GM12878 (cell line): ENCODE measurements at regions not wholly inside any gene's neighbourhood (a gene's known extent, or its start where the extent isn't known, plus 50 kb on each side); places are given as distances from the start of the nearest gene placed in this dataset.

Source experiments
- ATAC-seq: fragments of 200-7000 bp; cut with Tn5 transposase; 3 replicates; pipeline ENCODE4 v1.9.1; 2020; ENCODE audit warnings: mild to moderate bottlenecking, moderate library complexity
- BruUV-seq: library from RNA; stranded (reverse); fragments of 400-500 nt; replicated peaks from 2 replicates; lab custom pipeline; 2021; lab: Mats Ljungman, UMichigan
- CTCF ChIA-PET: fragments of 300-600 bp; sonication (Branson Sonifier 250); formaldehyde crosslinking; extraction: SDS; loops from one replicate; lab custom pipeline; 2021; ENCODE audit warnings: inconsistent platforms; lab: Yijun Ruan, JAX
- POLR2A ChIA-PET: fragments of 350-600 bp; formaldehyde crosslinking; extraction: SDS; loops from one replicate; lab custom pipeline; 2021; ENCODE audit warnings: inconsistent platforms; lab: Charles Lee
- RAD21 ChIA-PET: fragments of 300-600 bp; sonication (Branson Sonifier 250); formaldehyde crosslinking; loops from one replicate; lab custom pipeline; 2023; ENCODE audit warnings: antibody characterized with exemption; ENCODE audit not compliant: unreplicated experiment; lab: Charles Lee
- SMC1A ChIA-PET: fragments of 300-600 bp; sonication (Branson Sonifier 250); formaldehyde crosslinking; loops from one replicate; lab custom pipeline; 2023; ENCODE audit not compliant: unreplicated experiment, uncharacterized antibody; lab: Charles Lee
- DNase-seq: peaks from one replicate; pipeline ENCODE4 v3.0.0-alpha.2; 2011; ENCODE audit warnings: low read depth, low spot score
- FAIRE-seq: peaks from 3 replicates; lab custom pipeline; 2011; peaks lifted over from hg19 to GRCh38; lab: Jason Lieb, UNC
- H2AFZ ChIP-seq: 2 replicates; pipeline ENCODE4 v1.6.0; 2011; ENCODE audit warnings: low read depth, low read length, control low read depth; ENCODE audit not compliant: control insufficient read depth
- H3K27ac ChIP-seq: 2 replicates; pipeline ENCODE4 v1.5.1; 2011; ENCODE audit warnings: control low read depth; ENCODE audit not compliant: control insufficient read depth, insufficient read depth
- H3K27me3 ChIP-seq, 2 experiments: replicated peaks in 1 of 2; 2 replicates each; pipeline versions ENCODE4 v1.6.0 to v1.6.1; 2011; ENCODE audit warnings: low read length in 1 of 2; ENCODE audit not compliant: control insufficient read depth in 2 of 2, insufficient read depth in 2 of 2
- H3K36me3 ChIP-seq, 2 experiments: 2 replicates each; pipeline ENCODE4 v1.5.1; 2011; ENCODE audit warnings: low read length in 1 of 2; ENCODE audit not compliant: control insufficient read depth in 2 of 2, insufficient read depth in 2 of 2
- H3K4me1 ChIP-seq: 2 replicates; pipeline ENCODE4 v1.6.1; 2011; ENCODE audit warnings: mild to moderate bottlenecking, low read length, moderate library complexity, mixed read lengths; ENCODE audit not compliant: control insufficient read depth, insufficient read depth
- H3K4me2 ChIP-seq: 2 replicates; pipeline ENCODE4 v1.6.0; 2011; ENCODE audit warnings: control low read depth; ENCODE audit not compliant: control insufficient read depth, insufficient read depth
- H3K4me3 ChIP-seq: fragments of 200-600 bp; sonication (generic); 2 replicates; pipeline ENCODE4 v1.5.1; 2016
- H3K79me2 ChIP-seq: 2 replicates; pipeline ENCODE4 v1.6.0; 2011; ENCODE audit warnings: low read length; ENCODE audit not compliant: control insufficient read depth, insufficient read depth
- H3K9ac ChIP-seq: 2 replicates; pipeline ENCODE4 v1.8.0; 2011; ENCODE audit warnings: low read length, control low read depth, mixed read lengths; ENCODE audit not compliant: control insufficient read depth, insufficient read depth
- H3K9me3 ChIP-seq: replicated peaks from 3 replicates; pipeline ENCODE4 v1.5.1; 2011; ENCODE audit warnings: mild to moderate bottlenecking, low read length; ENCODE audit not compliant: control insufficient read depth, insufficient read depth
- H4K20me1 ChIP-seq: 2 replicates; pipeline ENCODE4 v1.6.0; 2011; ENCODE audit not compliant: control insufficient read depth, insufficient read depth
- BACH1 ChIP-seq: fragments of 450-650 bp; IDR thresholded peaks from 2 replicates; pipeline ENCODE4 v1.6.1; 2017; ENCODE audit warnings: mild to moderate bottlenecking, borderline replicate concordance
- BRCA1 ChIP-seq: IDR thresholded peaks from 2 replicates; pipeline ENCODE4 v1.6.1; 2011; ENCODE audit warnings: low read depth, low read length, improper control_type of control experiment
- CREB1 ChIP-seq: IDR thresholded peaks from 2 replicates; pipeline ENCODE4 v1.6.1; 2012; ENCODE audit warnings: low read depth, mild to moderate bottlenecking, inconsistent platforms
- IKZF2 ChIP-seq, 2 experiments: fragments of 450-650 bp; IDR thresholded peaks; 2 replicates each; pipeline ENCODE4 v1.6.1; 2017; ENCODE audit warnings: mild to moderate bottlenecking in 2 of 2, moderate library complexity in 2 of 2
- NFXL1 ChIP-seq: fragments of 450-650 bp; IDR thresholded peaks from 2 replicates; pipeline ENCODE4 v1.6.1; 2017; ENCODE audit warnings: antibody characterized with exemption, mild to moderate bottlenecking, borderline replicate concordance
- WGBS: methylation state at CpG from one replicate; pipeline ENCODE4 v1.1.6; 2016; ENCODE audit warnings: low lambda C conversion rate; ENCODE audit not compliant: insufficient replicate concordance, insufficient coverage; ENCODE audit errors: missing lambda C conversion rate; 5-methylcytosine and 5-hydroxymethylcytosine counted together
- in situ Hi-C: fragments of 300-500 bp; cut with MboI; formaldehyde crosslinking; loops from 9 replicates; pipeline ENCODE4 v1.14.3; 2018; ENCODE audit warnings: mixed read lengths
- intact Hi-C: fragments of 100-400 bp; cut with micrococcal nuclease; formaldehyde crosslinking; loops from one replicate; pipeline ENCODE4 v1.14.2; 2022; ENCODE audit not compliant: unreplicated experiment
- TF ChIP-seq, protein P1 (sequence below): fragments of 450-650 bp; conservative IDR thresholded peaks from 2 replicates; pipeline ENCODE4 v1.6.1; 2017; ENCODE audit warnings: mild to moderate bottlenecking, moderate library complexity
- TF ChIP-seq, protein P2 (sequence below), 3 experiments: IDR thresholded peaks in 2 of 3; conservative IDR thresholded peaks in 1 of 3; 2 replicates each; pipeline ENCODE4 v1.5.1; 2011; ENCODE audit warnings: low read depth in 3 of 3, low read length in 3 of 3, mild to moderate bottlenecking in 3 of 3, control low read depth in 2 of 3, moderate library complexity in 2 of 3, inconsistent platforms in 1 of 3, mixed read lengths in 1 of 3; ENCODE audit not compliant: control insufficient read depth in 2 of 3, insufficient read depth in 1 of 3; ENCODE audit errors: extremely low read depth in 1 of 3

DNA sequence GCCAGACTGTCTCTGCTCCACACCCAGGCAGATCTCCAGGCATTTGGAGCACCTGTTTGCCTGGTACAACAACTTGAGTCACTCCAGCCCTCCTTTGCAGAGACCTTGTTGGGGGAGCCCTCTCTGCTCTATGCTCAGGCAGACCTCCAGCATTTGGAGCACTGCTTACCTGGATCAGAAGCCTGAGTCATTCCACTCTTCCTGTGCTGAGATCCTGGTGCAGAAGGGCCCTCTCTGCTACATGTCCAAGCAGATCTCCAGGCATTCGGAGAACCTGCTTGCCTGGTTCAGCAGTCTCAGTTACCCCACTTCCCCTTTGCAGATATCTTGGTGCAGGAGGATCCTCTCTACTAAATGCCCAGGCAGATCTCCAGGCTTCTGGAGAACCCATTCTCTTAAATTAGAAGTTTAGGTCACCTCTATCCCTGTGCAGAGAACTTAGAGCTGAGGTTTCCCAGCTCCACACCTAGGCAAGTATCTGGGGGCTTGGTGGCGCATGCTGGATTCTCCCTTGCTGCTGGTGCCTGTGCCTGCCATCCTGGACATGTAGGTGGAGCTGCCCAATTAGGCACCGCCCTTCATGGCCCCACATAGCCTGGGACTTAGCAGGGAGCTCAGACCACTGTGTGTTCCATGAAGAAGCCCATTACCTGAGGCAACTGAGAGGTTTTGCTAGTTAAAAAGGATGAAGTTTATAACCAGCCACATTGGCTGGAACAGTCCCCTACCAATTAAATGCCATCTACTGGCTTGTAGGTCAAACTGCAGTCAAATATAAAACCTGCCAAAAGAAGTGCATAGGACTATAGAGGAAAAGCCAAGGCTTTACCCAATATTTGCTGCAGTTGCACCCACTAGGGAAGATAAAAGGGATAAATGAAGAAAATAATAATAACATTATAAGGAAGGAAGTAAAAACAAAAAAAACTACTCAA is 97.6 kb upstream of the SLITRK6 start:
- in situ Hi-C loops (no loop called here), intact Hi-C loops (no loop called here)
- ChIA-PET POLR2A (no interaction called here), SMC1A (no interaction called here), CTCF (no interaction called here), RAD21 (no interaction called here)
- H3K4me2 ChIP-seq: no peak overlapping the region
- TF ChIP-seq BACH1 (no peak), BRCA1 (no peak), CREB1 (no peak), NFXL1 (no peak), IKZF2 (IDR thresholded peaks at IDR 0.05) (no peak)
- TF ChIP-seq, protein P1, sequence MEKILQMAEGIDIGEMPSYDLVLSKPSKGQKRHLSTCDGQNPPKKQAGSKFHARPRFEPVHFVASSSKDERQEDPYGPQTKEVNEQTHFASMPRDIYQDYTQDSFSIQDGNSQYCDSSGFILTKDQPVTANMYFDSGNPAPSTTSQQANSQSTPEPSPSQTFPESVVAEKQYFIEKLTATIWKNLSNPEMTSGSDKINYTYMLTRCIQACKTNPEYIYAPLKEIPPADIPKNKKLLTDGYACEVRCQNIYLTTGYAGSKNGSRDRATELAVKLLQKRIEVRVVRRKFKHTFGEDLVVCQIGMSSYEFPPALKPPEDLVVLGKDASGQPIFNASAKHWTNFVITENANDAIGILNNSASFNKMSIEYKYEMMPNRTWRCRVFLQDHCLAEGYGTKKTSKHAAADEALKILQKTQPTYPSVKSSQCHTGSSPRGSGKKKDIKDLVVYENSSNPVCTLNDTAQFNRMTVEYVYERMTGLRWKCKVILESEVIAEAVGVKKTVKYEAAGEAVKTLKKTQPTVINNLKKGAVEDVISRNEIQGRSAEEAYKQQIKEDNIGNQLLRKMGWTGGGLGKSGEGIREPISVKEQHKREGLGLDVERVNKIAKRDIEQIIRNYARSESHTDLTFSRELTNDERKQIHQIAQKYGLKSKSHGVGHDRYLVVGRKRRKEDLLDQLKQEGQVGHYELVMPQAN: no peak
- TF ChIP-seq, protein P2, sequence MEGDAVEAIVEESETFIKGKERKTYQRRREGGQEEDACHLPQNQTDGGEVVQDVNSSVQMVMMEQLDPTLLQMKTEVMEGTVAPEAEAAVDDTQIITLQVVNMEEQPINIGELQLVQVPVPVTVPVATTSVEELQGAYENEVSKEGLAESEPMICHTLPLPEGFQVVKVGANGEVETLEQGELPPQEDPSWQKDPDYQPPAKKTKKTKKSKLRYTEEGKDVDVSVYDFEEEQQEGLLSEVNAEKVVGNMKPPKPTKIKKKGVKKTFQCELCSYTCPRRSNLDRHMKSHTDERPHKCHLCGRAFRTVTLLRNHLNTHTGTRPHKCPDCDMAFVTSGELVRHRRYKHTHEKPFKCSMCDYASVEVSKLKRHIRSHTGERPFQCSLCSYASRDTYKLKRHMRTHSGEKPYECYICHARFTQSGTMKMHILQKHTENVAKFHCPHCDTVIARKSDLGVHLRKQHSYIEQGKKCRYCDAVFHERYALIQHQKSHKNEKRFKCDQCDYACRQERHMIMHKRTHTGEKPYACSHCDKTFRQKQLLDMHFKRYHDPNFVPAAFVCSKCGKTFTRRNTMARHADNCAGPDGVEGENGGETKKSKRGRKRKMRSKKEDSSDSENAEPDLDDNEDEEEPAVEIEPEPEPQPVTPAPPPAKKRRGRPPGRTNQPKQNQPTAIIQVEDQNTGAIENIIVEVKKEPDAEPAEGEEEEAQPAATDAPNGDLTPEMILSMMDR (IDR thresholded peaks at IDR 0.05 in 2 of 3, conservative IDR thresholded peaks at IDR 0.05 in 1 of 3; ENCODE audit: control insufficient read depth in 2 of 3, extremely low read depth in 1 of 3, insufficient read depth in 1 of 3, low read depth in 3 of 3, low read length in 3 of 3): peak in 1 of 3 experiments; percentile 26; a peak in 2 of 6 replicates
- H3K9ac ChIP-seq: no peak overlapping the region
- H3K9me3 ChIP-seq: no peaks in the 10 kb centered on the region
- no peaks in the 10 kb centered on the region for H3K4me1 ChIP-seq
- DNase-seq (no peak), ATAC-seq (peak; percentile 74), FAIRE-seq (no peak)
- H3K27ac ChIP-seq: no peak overlapping the region
- 28% methylated on average over 3 of the region's 3 CpGs for WGBS
- no peaks in the 10 kb centered on the region for H3K36me3 ChIP-seq
- no peaks in the 10 kb centered on the region for H4K20me1 ChIP-seq
- BruUV-seq: no TSS peak
- no peaks in the 10 kb centered on the region for H3K79me2 ChIP-seq
- H3K4me3 ChIP-seq: no peak overlapping the region
- H3K27me3 ChIP-seq: no peaks in the 10 kb centered on the region
- no peak overlapping the region for H2AFZ ChIP-seq
